Thyroid gland (tissue), 4 donors: ENCODE measurements at regions not wholly inside any gene's neighbourhood (a gene's known extent, or its start where the extent isn't known, plus 50 kb on each side); places are given as distances from the start of the nearest gene placed in this dataset.
"Not testable (repeated sequence)": the region's sequence is repeated elsewhere in the genome, so short reads cannot be mapped to it uniquely, and the experiment has no call there.

ENCODE experiments used
- DNase-seq, 2 donors: peaks; one replicate each; pipeline ENCODE4 v3.0.0-alpha.2; 2019
- H3K27ac ChIP-seq, 3 donors: fragments of 200-600 bp; sonication (generic); 1 replicate in 2 of 3; 2 replicates in 1 of 3; pipeline ENCODE4 v1.5.1; 2016 to 2019; ENCODE audit warnings: mild to moderate bottlenecking in 1 of 3, moderate library complexity in 1 of 3
- H3K27me3 ChIP-seq: fragments of 200-600 bp; sonication (generic); one replicate; pipeline ENCODE4 v1.5.1; 2019
- H3K36me3 ChIP-seq, 2 donors: fragments of 200-600 bp; sonication (generic); one replicate each; pipeline ENCODE4 v1.5.1; 2016 to 2019
- H3K4me1 ChIP-seq, 2 donors: fragments of 200-600 bp; sonication (generic); one replicate each; pipeline ENCODE4 v1.5.1; 2017 to 2019
- H3K4me3 ChIP-seq, 3 donors: fragments of 200-600 bp; sonication (generic); replicated peaks in 1 of 3; 1 replicate in 2 of 3; 2 replicates in 1 of 3; pipeline ENCODE4 v1.5.1; 2016; ENCODE audit warnings: mild to moderate bottlenecking in 1 of 3
- H3K9me3 ChIP-seq: fragments of 200-600 bp; sonication (generic); one replicate; pipeline ENCODE4 v1.5.1; 2017
- POLR2A ChIP-seq, 2 donors: fragments of 450-650 bp; IDR thresholded peaks; one replicate each; pipeline ENCODE4 v1.6.1; 2017; ENCODE audit warnings: antibody characterized with exemption in 2 of 2, mild to moderate bottlenecking in 2 of 2, moderate library complexity in 1 of 2
- WGBS, 2 donors: methylation state at CpG; one replicate each; pipeline ENCODE4 v1.1.5; 2017; 5-methylcytosine and 5-hydroxymethylcytosine counted together
- intact Hi-C: fragments of 100-400 bp; cut with DNase I; formaldehyde crosslinking; loops from one replicate; pipeline ENCODE4 v1.15.1; 2023
- TF ChIP-seq, protein P1 (sequence below), 6 experiments: fragments of 200-600 bp in 3 of 6; fragments of 450-650 bp in 3 of 6; sonication (generic) in 3 of 6; IDR thresholded peaks; one replicate each; pipeline ENCODE4 v1.5.1; 2016 to 2019; ENCODE audit warnings: antibody characterized with exemption in 6 of 6, mild to moderate bottlenecking in 2 of 6, inconsistent platforms in 1 of 6, moderate library complexity in 1 of 6

DNA sequence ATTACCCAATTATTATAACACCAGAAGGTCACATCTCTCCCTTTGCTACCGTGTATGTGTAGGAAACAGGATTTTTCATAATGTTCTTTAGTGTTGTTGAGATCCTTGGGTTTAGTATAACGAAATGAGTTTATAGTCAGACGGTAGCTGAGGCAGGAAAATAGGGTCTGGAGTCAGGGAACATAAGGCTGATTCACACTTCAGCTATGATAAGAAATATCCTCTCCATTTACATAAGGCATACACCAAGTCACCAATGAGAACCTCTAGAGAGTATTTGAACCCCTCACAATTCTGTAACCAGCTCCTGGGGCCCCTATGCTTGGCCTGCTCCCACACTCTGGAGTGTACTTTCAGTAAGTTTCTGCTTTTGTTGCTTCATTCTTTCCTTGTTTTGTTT lies 58.9 kb upstream of the ANKH start:
- DNase-seq, result no peak
- intact Hi-C loops, result no loop called here
- no peaks in the 10 kb centered on the region for H3K9me3 ChIP-seq
- TF ChIP-seq, protein P1, sequence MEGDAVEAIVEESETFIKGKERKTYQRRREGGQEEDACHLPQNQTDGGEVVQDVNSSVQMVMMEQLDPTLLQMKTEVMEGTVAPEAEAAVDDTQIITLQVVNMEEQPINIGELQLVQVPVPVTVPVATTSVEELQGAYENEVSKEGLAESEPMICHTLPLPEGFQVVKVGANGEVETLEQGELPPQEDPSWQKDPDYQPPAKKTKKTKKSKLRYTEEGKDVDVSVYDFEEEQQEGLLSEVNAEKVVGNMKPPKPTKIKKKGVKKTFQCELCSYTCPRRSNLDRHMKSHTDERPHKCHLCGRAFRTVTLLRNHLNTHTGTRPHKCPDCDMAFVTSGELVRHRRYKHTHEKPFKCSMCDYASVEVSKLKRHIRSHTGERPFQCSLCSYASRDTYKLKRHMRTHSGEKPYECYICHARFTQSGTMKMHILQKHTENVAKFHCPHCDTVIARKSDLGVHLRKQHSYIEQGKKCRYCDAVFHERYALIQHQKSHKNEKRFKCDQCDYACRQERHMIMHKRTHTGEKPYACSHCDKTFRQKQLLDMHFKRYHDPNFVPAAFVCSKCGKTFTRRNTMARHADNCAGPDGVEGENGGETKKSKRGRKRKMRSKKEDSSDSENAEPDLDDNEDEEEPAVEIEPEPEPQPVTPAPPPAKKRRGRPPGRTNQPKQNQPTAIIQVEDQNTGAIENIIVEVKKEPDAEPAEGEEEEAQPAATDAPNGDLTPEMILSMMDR (IDR thresholded peaks at IDR 0.05), result no peak
- TF ChIP-seq POLR2A (IDR thresholded peaks at IDR 0.05), result no peak
- 88 to 90% methylated on average over 3 of the region's 3 CpGs for WGBS, 2 donors
- H3K4me1 ChIP-seq, result no peaks in the 10 kb centered on the region
- no peaks in the 10 kb centered on the region for H3K36me3 ChIP-seq
- H3K27me3 ChIP-seq, result no peaks in the 10 kb centered on the region
- H3K27ac ChIP-seq, result no peak overlapping the region
- no peak overlapping the region for H3K4me3 ChIP-seq

DNA sequence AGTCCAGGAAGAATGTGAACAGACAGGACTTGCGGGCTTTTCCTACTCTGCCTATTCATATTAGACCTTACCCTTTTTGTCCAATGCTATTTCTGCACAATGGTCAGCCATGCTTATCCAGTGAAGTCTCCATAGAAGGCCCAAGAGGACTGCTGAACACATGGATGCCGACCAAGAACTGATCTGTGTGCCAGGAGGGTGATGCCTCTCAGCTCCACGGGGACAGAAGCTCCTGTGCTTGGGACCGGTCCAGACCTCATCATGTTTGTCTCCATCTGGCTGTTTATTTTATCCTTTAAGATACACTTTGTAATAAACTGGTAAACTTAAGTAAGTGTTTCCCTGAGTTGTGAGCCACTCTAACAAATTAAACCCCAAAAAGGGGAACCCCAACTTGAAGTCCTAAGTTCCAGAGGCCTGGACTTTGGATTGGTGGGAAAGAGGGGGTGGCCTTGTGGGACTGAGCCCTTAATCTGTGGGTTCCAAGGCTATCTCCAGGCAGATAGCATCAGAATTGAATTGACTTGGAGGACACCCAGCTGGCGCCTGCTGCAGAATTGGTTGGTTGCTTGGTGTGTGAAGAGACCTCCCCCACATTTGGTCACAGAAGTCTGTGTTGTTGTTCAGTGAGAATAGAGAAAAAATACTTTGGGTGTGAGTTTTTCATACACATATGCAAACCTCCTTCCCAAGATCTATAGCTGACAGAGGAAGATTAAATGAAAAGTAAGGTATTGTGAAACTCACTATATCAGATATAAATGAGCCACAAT lies 57.9 kb upstream of the ANKH start:
- intact Hi-C loops, result no loop called here
- no peak overlapping the region for H3K27ac ChIP-seq
- H3K4me3 ChIP-seq, result no peak overlapping the region
- H3K27me3 ChIP-seq, result no peaks in the 10 kb centered on the region
- H3K36me3 ChIP-seq, result no peaks in the 10 kb centered on the region
- DNase-seq, result peak; percentile 4 to 19
- H3K4me1 ChIP-seq, result no peaks in the 10 kb centered on the region
- H3K9me3 ChIP-seq, result no peaks in the 10 kb centered on the region
- WGBS, 2 donors, result 52 to 68% methylated on average over 5 of the region's 5 CpGs
- TF ChIP-seq POLR2A (IDR thresholded peaks at IDR 0.05), result no peak
- TF ChIP-seq, protein P1 (IDR thresholded peaks at IDR 0.05), result no peak

DNA sequence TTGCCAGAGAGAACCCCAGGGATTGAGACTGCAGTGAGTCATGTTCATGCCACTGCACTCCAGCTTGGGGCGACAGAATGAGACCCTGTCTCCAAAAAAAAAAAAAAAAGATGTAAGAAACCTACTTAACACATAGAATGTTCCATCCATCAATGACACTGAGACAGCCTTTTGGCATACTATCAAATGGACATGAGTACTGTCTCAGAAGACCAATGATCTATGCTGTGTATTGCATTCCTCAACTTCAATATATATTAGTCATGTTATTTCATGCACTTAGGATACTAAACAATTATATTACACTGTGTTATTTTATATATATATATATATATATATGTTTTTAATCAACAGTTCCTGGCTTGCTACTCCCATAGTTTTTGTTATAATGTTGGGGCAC lies 57.1 kb upstream of the ANKH start:
- no peak for DNase-seq
- Histone ChIP-seq H3K9me3 (no peaks in the 10 kb centered on the region), H3K4me3 (no peak overlapping the region), H3K36me3 (no peaks in the 10 kb centered on the region), H3K27ac (no peak overlapping the region), H3K27me3 (no peaks in the 10 kb centered on the region), H3K4me1 (no peaks in the 10 kb centered on the region)
- TF ChIP-seq, protein P1 (IDR thresholded peaks at IDR 0.05), result no peak
- no peak for TF ChIP-seq POLR2A (IDR thresholded peaks at IDR 0.05)
- intact Hi-C loops, result no loop called here
- WGBS, 2 donors, result 82 to 89% methylated on average over 1 of the region's 1 CpG

DNA sequence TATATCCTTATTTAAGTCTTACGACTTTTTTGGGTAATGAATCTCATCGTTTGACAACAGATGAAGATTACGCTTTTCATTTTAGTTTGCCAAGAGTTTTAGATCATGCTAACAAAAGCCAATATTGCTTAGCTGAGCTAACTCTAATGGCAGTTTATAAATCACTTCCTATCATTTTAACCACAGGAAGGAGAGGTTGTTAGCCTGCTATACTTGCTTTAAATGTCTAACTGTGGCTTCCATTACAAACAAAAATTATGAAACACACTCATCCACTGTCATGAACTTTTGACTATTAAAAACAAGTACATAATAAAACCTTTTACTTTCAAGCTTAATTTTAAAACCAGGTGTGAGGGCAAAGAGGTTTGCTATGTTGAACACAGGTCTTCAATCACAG lies 53.7 kb upstream of the ANKH start:
- no peak for DNase-seq
- no peaks in the 10 kb centered on the region for H3K9me3 ChIP-seq
- H3K36me3 ChIP-seq, result no peaks in the 10 kb centered on the region
- WGBS, 2 donors, result 87 to 92% methylated on average over 3 of the region's 3 CpGs
- no peaks in the 10 kb centered on the region for H3K27me3 ChIP-seq
- no peak overlapping the region for H3K4me3 ChIP-seq
- H3K4me1 ChIP-seq, result no peaks in the 10 kb centered on the region
- no peak overlapping the region for H3K27ac ChIP-seq
- TF ChIP-seq, protein P1 (IDR thresholded peaks at IDR 0.05), result no peak
- no peak for TF ChIP-seq POLR2A (IDR thresholded peaks at IDR 0.05)
- intact Hi-C loops, result no loop called here

DNA sequence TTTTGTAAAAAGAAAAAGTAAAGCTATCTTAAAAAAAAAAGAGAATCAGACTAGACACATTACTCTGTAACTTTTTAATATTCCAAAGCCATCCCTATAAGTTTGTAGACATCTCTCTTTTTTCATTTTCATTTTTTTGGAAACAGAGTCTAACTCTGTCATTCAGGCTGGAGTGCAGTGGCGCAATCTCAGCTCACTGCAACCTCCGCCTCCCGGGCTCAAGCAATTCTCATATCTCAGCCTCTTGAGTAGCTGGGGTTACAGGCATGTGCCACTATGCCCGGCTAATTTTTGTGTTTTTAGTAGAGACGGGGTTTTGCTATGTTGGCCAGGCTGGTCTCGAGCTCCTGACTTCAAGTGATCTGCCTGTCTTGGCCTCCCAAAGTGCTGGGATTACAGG lies 51.4 kb upstream of the ANKH start:
- peak; percentile 7 to 12 for DNase-seq
- intact Hi-C loops, H3K27ac ChIP-seq, H3K9me3 ChIP-seq, H3K4me3 ChIP-seq, H3K4me1 ChIP-seq, H3K36me3 ChIP-seq, H3K27me3 ChIP-seq: not testable (repeated sequence)
- WGBS, 2 donors, result 44 to 52% methylated on average over 6 of the region's 6 CpGs
